SK-N-SH (cell line): ENCODE measurements at regions not wholly inside any gene's neighbourhood (a gene's known extent, or its start where the extent isn't known, plus 50 kb on each side); places are given as distances from the start of the nearest gene placed in this dataset.

Experiments used
- CTCF ChIA-PET: fragments of 300-600, 350-600 bp; formaldehyde crosslinking; extraction: SDS; loops from one replicate; lab custom pipeline; 2021; lab: Yijun Ruan, JAX
- POLR2A ChIA-PET: fragments of 350-600 bp; sonication (Branson Sonifier 250); formaldehyde crosslinking; extraction: SDS; loops from one replicate; lab custom pipeline; 2020; ENCODE audit warnings: antibody characterized with exemption, inconsistent platforms; lab: Yijun Ruan, JAX
- DNase-seq: peaks from one replicate; pipeline ENCODE4 v3.0.0; 2012
- H2AFZ ChIP-seq: fragments of 200-600 bp; sonication (generic); 2 replicates; pipeline ENCODE4 v1.8.1; 2016; ENCODE audit warnings: antibody characterized with exemption, mild to moderate bottlenecking, low read depth
- H3F3A ChIP-seq: fragments of 200-600 bp; sonication (generic); replicated peaks from 2 replicates; pipeline ENCODE3; 2016; ENCODE audit warnings: antibody characterized with exemption, mild to moderate bottlenecking; ENCODE audit not compliant: insufficient read depth
- H3K27ac ChIP-seq, 2 experiments: fragments of 200-500 bp in 1 of 2; fragments of 200-600 bp in 1 of 2; sonication (Bioruptor generic) in 1 of 2; sonication (generic), shearing (Covaris generic) in 1 of 2; 2 replicates each; pipeline versions ENCODE4 v1.5.1 to v1.6.1; 2014 to 2016; ENCODE audit warnings: low read depth in 2 of 2, inconsistent platforms in 1 of 2, low read length in 1 of 2, mild to moderate bottlenecking in 1 of 2, mixed read lengths in 1 of 2
- H3K27me3 ChIP-seq: fragments of 200-600 bp; sonication (generic), shearing (Covaris generic); 2 replicates; pipeline ENCODE4 v1.6.1; 2016; ENCODE audit warnings: mixed run types; ENCODE audit not compliant: insufficient read depth
- H3K36me3 ChIP-seq, 2 experiments: fragments of 200-500 bp in 1 of 2; fragments of 200-600 bp in 1 of 2; sonication (Bioruptor generic) in 1 of 2; sonication (generic) in 1 of 2; replicated peaks in 1 of 2; 2 replicates each; pipeline versions ENCODE3 to v1.5.1; 2014 to 2016; ENCODE audit warnings: low read length in 1 of 2, mild to moderate bottlenecking in 1 of 2; ENCODE audit not compliant: insufficient read depth in 2 of 2, control insufficient read depth in 1 of 2
- H3K4me1 ChIP-seq, 2 experiments: fragments of 200-500 bp in 1 of 2; fragments of 200-600 bp in 1 of 2; sonication (Bioruptor generic) in 1 of 2; sonication (generic), shearing (Covaris generic) in 1 of 2; 2 replicates each; pipeline versions ENCODE4 v1.5.1 to v1.6.1; 2014 to 2016; ENCODE audit warnings: low read depth in 1 of 2, low read length in 1 of 2, mixed run types in 1 of 2; ENCODE audit not compliant: insufficient read depth in 2 of 2, control insufficient read depth in 1 of 2
- H3K4me2 ChIP-seq: fragments of 200-600 bp; sonication (generic), shearing (Covaris generic); 2 replicates; pipeline ENCODE4 v1.6.1; 2017; ENCODE audit warnings: mixed run types
- H3K4me3 ChIP-seq, 2 experiments: fragments of 200-500 bp in 1 of 2; fragments of 200-600 bp in 1 of 2; sonication (Bioruptor generic) in 1 of 2; sonication (generic), shearing (Covaris generic) in 1 of 2; 2 replicates each; pipeline versions ENCODE4 v1.5.1 to v1.8.1; 2014 to 2016; ENCODE audit warnings: low read depth in 2 of 2, inconsistent platforms in 1 of 2, low read length in 1 of 2, mild to moderate bottlenecking in 1 of 2, mixed read lengths in 1 of 2, moderate library complexity in 1 of 2
- H3K79me2 ChIP-seq: fragments of 200-600 bp; sonication (generic); 2 replicates; pipeline ENCODE4 v1.8.1; 2017; ENCODE audit warnings: mild to moderate bottlenecking; ENCODE audit not compliant: insufficient read depth
- H3K9ac ChIP-seq: fragments of 200-600 bp; sonication (generic); 2 replicates; pipeline ENCODE4 v1.6.1; 2017; ENCODE audit warnings: mixed run types
- H3K9me2 ChIP-seq: fragments of 200-600 bp; sonication (generic); 2 replicates; pipeline ENCODE4 v1.6.1; 2017; ENCODE audit warnings: mixed run types
- H3K9me3 ChIP-seq: fragments of 200-600 bp; sonication (generic); 2 replicates; pipeline ENCODE4 v1.6.1; 2017; ENCODE audit warnings: mixed run types, mild to moderate bottlenecking, moderate library complexity
- H4K20me1 ChIP-seq: fragments of 200-600 bp; sonication (generic); 2 replicates; pipeline ENCODE4 v1.6.1; 2017; ENCODE audit warnings: mild to moderate bottlenecking, mixed run types; ENCODE audit not compliant: insufficient read depth
- CHD2 ChIP-seq: fragments of 150-350 bp; IDR thresholded peaks from 2 replicates; pipeline ENCODE4 v1.6.1; 2018; ENCODE audit warnings: low read length; ENCODE audit not compliant: partially characterized antibody
- CTCF ChIP-seq: fragments of 200-600 bp; sonication (generic); IDR thresholded peaks from 2 replicates; pipeline ENCODE4 v1.6.1; 2017; ENCODE audit warnings: antibody characterized with exemption, mild to moderate bottlenecking, moderate library complexity
- ELF1 ChIP-seq: IDR thresholded peaks from 2 replicates; pipeline ENCODE4 v1.4.0; 2012
- FOXM1 ChIP-seq: IDR thresholded peaks from 2 replicates; pipeline ENCODE4 v1.4.0; 2012; ENCODE audit warnings: low read depth, mild to moderate bottlenecking
- GABPA ChIP-seq: IDR thresholded peaks from 2 replicates; pipeline ENCODE4 v1.4.0; 2012; ENCODE audit warnings: low read depth, mild to moderate bottlenecking
- GATA2 ChIP-seq: sonication (generic); formaldehyde crosslinking; IDR thresholded peaks from 2 replicates; pipeline ENCODE4 v1.5.0; 2020; ENCODE audit warnings: mild to moderate bottlenecking, missing genetic modification reagents
- MEF2A ChIP-seq: IDR thresholded peaks from 2 replicates; pipeline ENCODE4 v1.4.0; 2012; ENCODE audit warnings: low read depth, borderline replicate concordance
- MXI1 ChIP-seq: IDR thresholded peaks from 2 replicates; pipeline ENCODE4 v1.6.1; 2012; ENCODE audit warnings: mild to moderate bottlenecking, low read depth, low read length, improper control_type of control experiment
- NFIC ChIP-seq: IDR thresholded peaks from 2 replicates; pipeline ENCODE4 v1.4.0; 2012; ENCODE audit warnings: borderline replicate concordance
- NRF1 ChIP-seq: IDR thresholded peaks from 2 replicates; pipeline ENCODE4 v1.6.1; 2012; ENCODE audit warnings: low read depth, mild to moderate bottlenecking, low read length
- PBX3 ChIP-seq: IDR thresholded peaks from 2 replicates; pipeline ENCODE4; 2012
- POLR2AphosphoS5 ChIP-seq: IDR thresholded peaks from 2 replicates; pipeline ENCODE4 v1.6.1; 2012; ENCODE audit warnings: low read depth, low read length
- RAD21 ChIP-seq: IDR thresholded peaks from 2 replicates; pipeline ENCODE4 v1.6.1; 2012; ENCODE audit warnings: mild to moderate bottlenecking, low read length
- REST ChIP-seq: IDR thresholded peaks from 2 replicates; pipeline ENCODE4 v1.6.1; 2012; ENCODE audit warnings: mild to moderate bottlenecking, low read depth, low read length, moderate library complexity
- SIN3A ChIP-seq: IDR thresholded peaks from 2 replicates; pipeline ENCODE4 v1.6.1; 2012; ENCODE audit warnings: low read depth, mild to moderate bottlenecking, low read length, moderate library complexity, borderline replicate concordance
- TAF1 ChIP-seq: IDR thresholded peaks from 2 replicates; pipeline ENCODE4 v1.6.1; 2012; ENCODE audit warnings: low read depth, mild to moderate bottlenecking, low read length, moderate library complexity, borderline replicate concordance
- TCF12 ChIP-seq: IDR thresholded peaks from 2 replicates; pipeline ENCODE4 v1.4.0; 2012
- USF2 ChIP-seq: fragments of 150-350 bp; IDR thresholded peaks from 2 replicates; pipeline ENCODE4 v1.6.1; 2017; ENCODE audit warnings: antibody characterized with exemption, low read length, low read depth, borderline replicate concordance
- ZBTB33 ChIP-seq: IDR thresholded peaks from 2 replicates; pipeline ENCODE4 v1.4.0; 2012; ENCODE audit warnings: low read depth, borderline replicate concordance
- WGBS: methylation state at CpG from one replicate; pipeline ENCODE4 v1.1.6; 2017; ENCODE audit warnings: low lambda C conversion rate; 5-methylcytosine and 5-hydroxymethylcytosine counted together

- TF ChIP-seq REST (no peak), GABPA (no peak), MXI1 (no peak), PBX3 (no peak), FOXM1 (no peak), USF2 (no peak), NRF1 (no peak)
Observed at GRCh38 chr22:48639021-48639795, 1188.5 kb downstream of the BRD1 start (continued).

GRCh38 chr22:48637231-48637630 is 1190.4 kb downstream of the BRD1 start:
- DNase-seq: no peak
- Histone ChIP-seq H3K4me2 (no peak overlapping the region), H2AFZ (no peak overlapping the region), H3F3A (no peaks in the 10 kb centered on the region), H3K27me3 (no peaks in the 10 kb centered on the region), H3K4me1 (peaks cover 0 to 30% of the 10 kb centered on the region in 2 experiments; a peak in 1 of 4 replicates), H3K9ac (no peak overlapping the region), H3K9me2 (no peaks in the 10 kb centered on the region), H3K4me3 (no peak overlapping the region), H3K79me2 (no peaks in the 10 kb centered on the region), H4K20me1 (no peaks in the 10 kb centered on the region), H3K27ac (no peak overlapping the region)
- WGBS: 54% methylated on average over 16 of the region's 16 CpGs
- POLR2A ChIA-PET: no interaction called here
- CTCF ChIA-PET: no interaction called here
- TF ChIP-seq TCF12 (no peak), PBX3 (no peak), NRF1 (no peak), ZBTB33 (no peak), MXI1 (no peak), CHD2 (no peak), GABPA (no peak), SIN3A (no peak), CTCF (no peak), POLR2AphosphoS5 (no peak), MEF2A (no peak), GATA2 (CRISPR knock-in tag) (no peak), RAD21 (no peak), ELF1 (no peak), TAF1 (no peak), NFIC (no peak)
- TF ChIP-seq, all 33 proteins: peak for 0
- Histone ChIP-seq H3K9me3 (no peaks in the 10 kb centered on the region), H3K36me3 (no peaks in the 10 kb centered on the region)
